ENCODE measurements at regions not wholly inside any gene's neighbourhood (a gene's known extent, or its start where the extent isn't known, plus 50 kb on each side); places are given as distances from the start of the nearest gene placed in this dataset.

DNA sequence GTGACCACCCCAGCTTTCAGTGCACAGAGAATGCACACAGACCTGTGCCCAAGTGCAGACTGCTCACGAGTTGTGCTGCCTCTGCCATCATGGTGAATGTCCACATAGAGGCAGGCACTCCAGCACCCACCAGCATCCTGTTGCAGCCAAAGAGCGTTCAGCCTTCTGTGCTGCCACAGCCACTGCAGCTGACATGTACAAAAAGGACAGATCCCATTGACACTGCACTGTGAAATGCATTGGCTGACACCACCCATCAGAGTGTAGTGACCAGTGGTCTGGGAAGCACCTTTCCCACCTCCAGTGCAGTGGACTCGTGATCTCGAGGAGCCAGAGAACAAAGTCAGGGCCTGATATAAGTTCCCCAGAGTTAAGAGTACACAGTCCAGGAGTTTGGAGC, 260.3 kb downstream of the RAP2B start:
- TF ChIP-seq, protein P1, sequence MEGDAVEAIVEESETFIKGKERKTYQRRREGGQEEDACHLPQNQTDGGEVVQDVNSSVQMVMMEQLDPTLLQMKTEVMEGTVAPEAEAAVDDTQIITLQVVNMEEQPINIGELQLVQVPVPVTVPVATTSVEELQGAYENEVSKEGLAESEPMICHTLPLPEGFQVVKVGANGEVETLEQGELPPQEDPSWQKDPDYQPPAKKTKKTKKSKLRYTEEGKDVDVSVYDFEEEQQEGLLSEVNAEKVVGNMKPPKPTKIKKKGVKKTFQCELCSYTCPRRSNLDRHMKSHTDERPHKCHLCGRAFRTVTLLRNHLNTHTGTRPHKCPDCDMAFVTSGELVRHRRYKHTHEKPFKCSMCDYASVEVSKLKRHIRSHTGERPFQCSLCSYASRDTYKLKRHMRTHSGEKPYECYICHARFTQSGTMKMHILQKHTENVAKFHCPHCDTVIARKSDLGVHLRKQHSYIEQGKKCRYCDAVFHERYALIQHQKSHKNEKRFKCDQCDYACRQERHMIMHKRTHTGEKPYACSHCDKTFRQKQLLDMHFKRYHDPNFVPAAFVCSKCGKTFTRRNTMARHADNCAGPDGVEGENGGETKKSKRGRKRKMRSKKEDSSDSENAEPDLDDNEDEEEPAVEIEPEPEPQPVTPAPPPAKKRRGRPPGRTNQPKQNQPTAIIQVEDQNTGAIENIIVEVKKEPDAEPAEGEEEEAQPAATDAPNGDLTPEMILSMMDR (IDR thresholded peaks at IDR 0.05): no peak
- TF ChIP-seq POLR2A (IDR thresholded peaks at IDR 0.05): no peak
